Activated CD4-positive, alpha-beta T cell treated with anti-CD3 and anti-CD28 coated beads for 24 hours (primary cell): ENCODE measurements at regions not wholly inside any gene's neighbourhood (a gene's known extent, or its start where the extent isn't known, plus 50 kb on each side); places are given as distances from the start of the nearest gene placed in this dataset.

Source experiments
- DNase-seq, 2 donors: peaks; one replicate each; pipeline ENCODE4 v3.0.0-alpha.2; 2020; ENCODE audit warnings: low read depth in 2 of 2

- DNase-seq: no peak
Measured at GRCh38 chr2:217195658-217196446, 336.0 kb upstream of the TNP1 start.

- DNase-seq: no peak
Measured at GRCh38 chr2:217195016-217195415, 335.2 kb upstream of the TNP1 start.

GRCh38 chr2:217193431-217194340, 333.8 kb upstream of the TNP1 start:
- DNase-seq: no peak

GRCh38 chr2:217192366-217192765, 332.5 kb upstream of the TNP1 start:
- no peak for DNase-seq

GRCh38 chr2:217189747-217190146, 329.9 kb upstream of the TNP1 start:
- no peak for DNase-seq

GRCh38 chr2:217189131-217189530, 329.3 kb upstream of the TNP1 start:
- no peak for DNase-seq

- no peak for DNase-seq
Measured at GRCh38 chr2:217186668-217187159, 326.9 kb upstream of the TNP1 start.

GRCh38 chr2:217186152-217186551, 326.3 kb upstream of the TNP1 start:
- DNase-seq: no peak

- no peak for DNase-seq
Measured at GRCh38 chr2:217185265-217185995, 325.6 kb upstream of the TNP1 start.

GRCh38 chr2:217184242-217184641, 324.4 kb upstream of the TNP1 start:
- no peak for DNase-seq

- DNase-seq: no peak
Measured at GRCh38 chr2:217183471-217183870, 323.6 kb upstream of the TNP1 start.

- DNase-seq: no peak
Measured at GRCh38 chr2:217182926-217183325, 323.1 kb upstream of the TNP1 start.

- DNase-seq: no peak
Measured at GRCh38 chr2:217181512-217181911, 321.6 kb upstream of the TNP1 start.

GRCh38 chr2:217179854-217180253, 320.0 kb upstream of the TNP1 start:
- DNase-seq: no peak

GRCh38 chr2:217178341-217178740, 318.5 kb upstream of the TNP1 start:
- DNase-seq: no peak

GRCh38 chr2:217177720-217178119, 317.9 kb upstream of the TNP1 start:
- no peak for DNase-seq

GRCh38 chr2:217171874-217172273, 312.0 kb upstream of the TNP1 start:
- DNase-seq: no peak

- no peak for DNase-seq
Measured at GRCh38 chr2:217168496-217168895, 308.6 kb upstream of the TNP1 start.

- DNase-seq: no peak
Measured at GRCh38 chr2:217167531-217167930, 307.7 kb upstream of the TNP1 start.

- DNase-seq: no peak
Measured at GRCh38 chr2:217166241-217166850, 306.5 kb upstream of the TNP1 start.

- DNase-seq: no peak
Measured at GRCh38 chr2:217165547-217165946, 305.7 kb upstream of the TNP1 start.

- no peak for DNase-seq
Measured at GRCh38 chr2:217163987-217164386, 304.1 kb upstream of the TNP1 start.
